SK-N-SH treated with all-trans-retinoic acid at 6 μM for 48 hours (cell line): ENCODE measurements at regions not wholly inside any gene's neighbourhood (a gene's known extent, or its start where the extent isn't known, plus 50 kb on each side); places are given as distances from the start of the nearest gene placed in this dataset.

ENCODE experiments used
- ATAC-seq: fragments of 200-7000 bp; cut with Tn5 transposase; 3 replicates; pipeline ENCODE4 v1.9.1; 2020; ENCODE audit warnings: mild to moderate bottlenecking, moderate library complexity
- ARNTL ChIP-seq: fragments of 450-650 bp; formaldehyde crosslinking; IDR thresholded peaks from 2 replicates; pipeline ENCODE4 v1.5.0; 2020; ENCODE audit warnings: low read depth, mild to moderate bottlenecking, moderate library complexity, borderline replicate concordance
- BACH2 ChIP-seq: fragments of 250-450 bp; sonication (Bioruptor Pico); IDR thresholded peaks from 2 replicates; pipeline ENCODE4 v1.9.0; 2021; ENCODE audit warnings: mild to moderate bottlenecking, borderline replicate concordance
- CREB5 ChIP-seq: fragments of 250-450 bp; sonication (Bioruptor Pico); IDR thresholded peaks from 2 replicates; pipeline ENCODE4 v1.5.1; 2020; ENCODE audit warnings: low read depth, mild to moderate bottlenecking, moderate library complexity
- CSDC2 ChIP-seq: fragments of 250-450 bp; sonication (Bioruptor Pico); IDR thresholded peaks from 2 replicates; pipeline ENCODE4 v1.5.0; 2020; ENCODE audit warnings: mild to moderate bottlenecking, moderate library complexity
- CSRNP3 ChIP-seq: fragments of 250-450 bp; sonication (Bioruptor Pico); IDR thresholded peaks from 2 replicates; pipeline ENCODE4 v1.5.1; 2021; ENCODE audit warnings: mild to moderate bottlenecking, moderate library complexity
- ESRRG ChIP-seq: fragments of 250-450 bp; sonication (Bioruptor Pico); IDR thresholded peaks from 2 replicates; pipeline ENCODE4 v1.6.1; 2021; ENCODE audit warnings: mild to moderate bottlenecking
- GLIS3 ChIP-seq: fragments of 250-450 bp; sonication (Bioruptor Pico); IDR thresholded peaks from 2 replicates; pipeline ENCODE4 v1.5.0; 2020; ENCODE audit warnings: mild to moderate bottlenecking, moderate library complexity
- ISL1 ChIP-seq: fragments of 250-450 bp; sonication (Bioruptor Pico); IDR thresholded peaks from 2 replicates; pipeline ENCODE4 v2.1.2; 2022; ENCODE audit warnings: mild to moderate bottlenecking, moderate library complexity
- OSR1 ChIP-seq: fragments of 250-450 bp; sonication (Bioruptor Pico); IDR thresholded peaks from 2 replicates; pipeline ENCODE4 v1.8.0; 2022; ENCODE audit warnings: moderate library complexity, mild to moderate bottlenecking, inconsistent platforms
- POU6F1 ChIP-seq: fragments of 250-450 bp; sonication (Bioruptor Pico); IDR thresholded peaks from 2 replicates; pipeline ENCODE4 v1.8.0; 2021; ENCODE audit warnings: low read depth, mild to moderate bottlenecking, moderate library complexity, borderline replicate concordance
- RARB ChIP-seq: fragments of 250-450 bp; sonication (Bioruptor Pico); IDR thresholded peaks from 2 replicates; pipeline ENCODE4 v1.8.0; 2021; ENCODE audit warnings: mild to moderate bottlenecking, moderate library complexity
- SNAI2 ChIP-seq: fragments of 250-450 bp; sonication (Bioruptor Pico); IDR thresholded peaks from 2 replicates; pipeline ENCODE4 v1.5.0; 2020; ENCODE audit warnings: mild to moderate bottlenecking, moderate library complexity
- TCF4 ChIP-seq: fragments of 250-450 bp; sonication (Bioruptor Pico); IDR thresholded peaks from 2 replicates; pipeline ENCODE4 v1.8.0; 2021; ENCODE audit warnings: mild to moderate bottlenecking, moderate library complexity, borderline replicate concordance
- TOX ChIP-seq: fragments of 250-450 bp; sonication (Bioruptor Pico); IDR thresholded peaks from 2 replicates; pipeline ENCODE4 v1.8.0; 2021; ENCODE audit warnings: mild to moderate bottlenecking, moderate library complexity, borderline replicate concordance
- TSHZ2 ChIP-seq: fragments of 250-450 bp; sonication (Bioruptor Pico); IDR thresholded peaks from 2 replicates; pipeline ENCODE4 v1.5.0; 2020; ENCODE audit warnings: mild to moderate bottlenecking, moderate library complexity
- ZC3H10 ChIP-seq: fragments of 250-450 bp; sonication (Bioruptor Pico); IDR thresholded peaks from 2 replicates; pipeline ENCODE4 v1.5.1; 2021; ENCODE audit warnings: mild to moderate bottlenecking, moderate library complexity
- ZFP3 ChIP-seq: fragments of 250-450 bp; sonication (Bioruptor Pico); IDR thresholded peaks from 2 replicates; pipeline ENCODE4 v1.5.0; 2020; ENCODE audit warnings: mild to moderate bottlenecking, moderate library complexity
- ZNF565 ChIP-seq: fragments of 450-650 bp; formaldehyde crosslinking; conservative IDR thresholded peaks from 2 replicates; pipeline ENCODE4 v1.5.0; 2020; ENCODE audit warnings: low read depth, mild to moderate bottlenecking, moderate library complexity
- ZNF70 ChIP-seq: fragments of 450-650 bp; formaldehyde crosslinking; IDR thresholded peaks from 2 replicates; pipeline ENCODE4 v1.5.0; 2020; ENCODE audit warnings: mild to moderate bottlenecking, moderate library complexity
- ZNF8 ChIP-seq: fragments of 450-650 bp; formaldehyde crosslinking; IDR thresholded peaks from 2 replicates; pipeline ENCODE4 v1.5.0; 2020; ENCODE audit warnings: mild to moderate bottlenecking, moderate library complexity
- TF ChIP-seq, protein P1 (sequence below): fragments of 250-450 bp; sonication (Bioruptor Pico); IDR thresholded peaks from 2 replicates; pipeline ENCODE4 v1.8.0; 2020; ENCODE audit warnings: mild to moderate bottlenecking, moderate library complexity, borderline replicate concordance

- no peak for TF ChIP-seq CSRNP3 (CRISPR knock-in tag)
- TF ChIP-seq TSHZ2 (CRISPR knock-in tag), result no peak
- no peak for TF ChIP-seq RARB
- no peak for TF ChIP-seq TOX
- no peak for TF ChIP-seq BACH2
- TF ChIP-seq SNAI2 (CRISPR knock-in tag), result no peak
- no peak for TF ChIP-seq TCF4 (CRISPR knock-in tag)
- TF ChIP-seq ESRRG (CRISPR knock-in tag), result no peak
- TF ChIP-seq GLIS3, result no peak
- TF ChIP-seq ZFP3 (CRISPR knock-in tag), result no peak
- TF ChIP-seq ISL1 (CRISPR knock-in tag), result no peak
- no peak for TF ChIP-seq ZC3H10 (CRISPR knock-in tag)
- no peak for ATAC-seq
These were observed 99.8 kb downstream of the PPP1R2C start for GRCh38 chrX:42678133-42678532.

GRCh38 chrX:42673301-42673810 is 104.6 kb downstream of the PPP1R2C start:
- ATAC-seq, result no peak

GRCh38 chrX:42664680-42665079 is 113.3 kb downstream of the PPP1R2C start:
- no peak for ATAC-seq
- TF ChIP-seq ZC3H10 (CRISPR knock-in tag), result no peak
- TF ChIP-seq ZNF70 (CRISPR knock-in tag), result no peak
- no peak for TF ChIP-seq BACH2
- no peak for TF ChIP-seq TCF4 (CRISPR knock-in tag)
- no peak for TF ChIP-seq ZNF565
- TF ChIP-seq ESRRG (CRISPR knock-in tag), result no peak
- no peak for TF ChIP-seq TSHZ2 (CRISPR knock-in tag)
- TF ChIP-seq, protein P1, sequence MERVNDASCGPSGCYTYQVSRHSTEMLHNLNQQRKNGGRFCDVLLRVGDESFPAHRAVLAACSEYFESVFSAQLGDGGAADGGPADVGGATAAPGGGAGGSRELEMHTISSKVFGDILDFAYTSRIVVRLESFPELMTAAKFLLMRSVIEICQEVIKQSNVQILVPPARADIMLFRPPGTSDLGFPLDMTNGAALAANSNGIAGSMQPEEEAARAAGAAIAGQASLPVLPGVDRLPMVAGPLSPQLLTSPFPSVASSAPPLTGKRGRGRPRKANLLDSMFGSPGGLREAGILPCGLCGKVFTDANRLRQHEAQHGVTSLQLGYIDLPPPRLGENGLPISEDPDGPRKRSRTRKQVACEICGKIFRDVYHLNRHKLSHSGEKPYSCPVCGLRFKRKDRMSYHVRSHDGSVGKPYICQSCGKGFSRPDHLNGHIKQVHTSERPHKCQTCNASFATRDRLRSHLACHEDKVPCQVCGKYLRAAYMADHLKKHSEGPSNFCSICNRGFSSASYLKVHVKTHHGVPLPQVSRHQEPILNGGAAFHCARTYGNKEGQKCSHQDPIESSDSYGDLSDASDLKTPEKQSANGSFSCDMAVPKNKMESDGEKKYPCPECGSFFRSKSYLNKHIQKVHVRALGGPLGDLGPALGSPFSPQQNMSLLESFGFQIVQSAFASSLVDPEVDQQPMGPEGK (CRISPR knock-in tag), result no peak
- TF ChIP-seq ISL1 (CRISPR knock-in tag), result no peak
- no peak for TF ChIP-seq POU6F1 (CRISPR knock-in tag)
- TF ChIP-seq CREB5 (CRISPR knock-in tag), result no peak
- no peak for TF ChIP-seq ARNTL
- no peak for TF ChIP-seq OSR1
- no peak for TF ChIP-seq GLIS3
- no peak for TF ChIP-seq CSDC2
- no peak for TF ChIP-seq ZNF8
- no peak for TF ChIP-seq TOX
- TF ChIP-seq SNAI2 (CRISPR knock-in tag), result no peak
- TF ChIP-seq CSRNP3 (CRISPR knock-in tag), result no peak

More at GRCh38 chrX:42673301-42673810, 104.6 kb downstream of the PPP1R2C start:
- no peak for TF ChIP-seq ZFP3 (CRISPR knock-in tag)
- TF ChIP-seq GLIS3, result no peak
- no peak for TF ChIP-seq ZC3H10 (CRISPR knock-in tag)
